Thyroid gland (tissue), 4 donors: ENCODE measurements at regions not wholly inside any gene's neighbourhood (a gene's known extent, or its start where the extent isn't known, plus 50 kb on each side); places are given as distances from the start of the nearest gene placed in this dataset.

Source experiments
- POLR2A ChIP-seq, 2 donors: fragments of 450-650 bp; IDR thresholded peaks; one replicate each; pipeline ENCODE4 v1.6.1; 2017; ENCODE audit warnings: antibody characterized with exemption in 2 of 2, mild to moderate bottlenecking in 2 of 2, moderate library complexity in 1 of 2
- TF ChIP-seq, protein P1 (sequence below), 6 experiments: fragments of 200-600 bp in 3 of 6; fragments of 450-650 bp in 3 of 6; sonication (generic) in 3 of 6; IDR thresholded peaks; one replicate each; pipeline ENCODE4 v1.5.1; 2016 to 2019; ENCODE audit warnings: antibody characterized with exemption in 6 of 6, mild to moderate bottlenecking in 2 of 6, inconsistent platforms in 1 of 6, moderate library complexity in 1 of 6

DNA sequence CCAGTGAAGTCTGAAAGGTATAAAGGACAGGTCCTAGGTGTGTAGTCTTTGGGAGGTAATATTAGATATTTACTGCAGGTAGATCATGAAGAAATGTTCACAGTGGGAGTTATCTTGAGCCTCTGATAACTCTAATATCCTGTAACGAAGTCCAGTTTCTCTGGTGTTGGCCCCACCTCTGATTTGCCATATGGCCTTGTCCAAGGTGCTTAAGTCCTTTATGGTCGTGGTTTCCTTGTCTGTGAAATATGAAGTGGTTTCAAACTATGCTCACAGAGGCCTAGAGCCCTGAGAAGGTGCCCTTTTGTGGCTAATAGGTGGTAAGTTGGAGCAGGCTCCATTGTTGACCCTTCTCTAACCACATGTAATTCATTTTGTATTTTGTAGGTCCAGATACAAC lies 190.7 kb downstream of the ICOS start:
- TF ChIP-seq, protein P1, sequence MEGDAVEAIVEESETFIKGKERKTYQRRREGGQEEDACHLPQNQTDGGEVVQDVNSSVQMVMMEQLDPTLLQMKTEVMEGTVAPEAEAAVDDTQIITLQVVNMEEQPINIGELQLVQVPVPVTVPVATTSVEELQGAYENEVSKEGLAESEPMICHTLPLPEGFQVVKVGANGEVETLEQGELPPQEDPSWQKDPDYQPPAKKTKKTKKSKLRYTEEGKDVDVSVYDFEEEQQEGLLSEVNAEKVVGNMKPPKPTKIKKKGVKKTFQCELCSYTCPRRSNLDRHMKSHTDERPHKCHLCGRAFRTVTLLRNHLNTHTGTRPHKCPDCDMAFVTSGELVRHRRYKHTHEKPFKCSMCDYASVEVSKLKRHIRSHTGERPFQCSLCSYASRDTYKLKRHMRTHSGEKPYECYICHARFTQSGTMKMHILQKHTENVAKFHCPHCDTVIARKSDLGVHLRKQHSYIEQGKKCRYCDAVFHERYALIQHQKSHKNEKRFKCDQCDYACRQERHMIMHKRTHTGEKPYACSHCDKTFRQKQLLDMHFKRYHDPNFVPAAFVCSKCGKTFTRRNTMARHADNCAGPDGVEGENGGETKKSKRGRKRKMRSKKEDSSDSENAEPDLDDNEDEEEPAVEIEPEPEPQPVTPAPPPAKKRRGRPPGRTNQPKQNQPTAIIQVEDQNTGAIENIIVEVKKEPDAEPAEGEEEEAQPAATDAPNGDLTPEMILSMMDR (IDR thresholded peaks at IDR 0.05), result no peak
- no peak for TF ChIP-seq POLR2A (IDR thresholded peaks at IDR 0.05)
